ENCODE measurements at regions not wholly inside any gene's neighbourhood (a gene's known extent, or its start where the extent isn't known, plus 50 kb on each side); places are given as distances from the start of the nearest gene placed in this dataset.

- TF ChIP-seq POLR2A (IDR thresholded peaks at IDR 0.05; ENCODE audit: low read depth, low read length) (no peak), POU2F2 (IDR thresholded peaks at IDR 0.05; ENCODE audit: low read depth, low read length) (no peak), SPI1 (IDR thresholded peaks at IDR 0.05; ENCODE audit: low read depth, low read length) (no peak), POLR2AphosphoS5 (IDR thresholded peaks at IDR 0.05; ENCODE audit: low read depth, low read length) (no peak)
These were observed 1260.3 kb downstream of the TMEM121 start for GRCh38 chr14:106786697-106787096.
